H1 (cell line): ENCODE measurements at regions not wholly inside any gene's neighbourhood (a gene's known extent, or its start where the extent isn't known, plus 50 kb on each side); places are given as distances from the start of the nearest gene placed in this dataset.

Experiments used
- CTCF ChIA-PET: fragments of 300-600 bp; sonication (Branson Sonifier 250); formaldehyde crosslinking; loops from one replicate; lab custom pipeline; 2021; ENCODE audit not compliant: partially characterized antibody; lab: Charles Lee
- POLR2A ChIA-PET: fragments of 300-600 bp; sonication (Branson Sonifier 250); formaldehyde crosslinking; loops from one replicate; lab custom pipeline; 2021; ENCODE audit warnings: inconsistent platforms; ENCODE audit not compliant: partially characterized antibody; lab: Charles Lee
- DNase-seq, 2 experiments: peaks; one replicate each; pipeline versions ENCODE4 v3.0.0 to v3.0.0-alpha.2; 2010 to 2022; ENCODE audit warnings: low spot score in 2 of 2, low read depth in 1 of 2, mixed read lengths in 1 of 2
- FAIRE-seq: peaks from 2 replicates; lab custom pipeline; 2011; peaks lifted over from hg19 to GRCh38; lab: Jason Lieb, UNC
- H2AFZ ChIP-seq: 2 replicates; pipeline ENCODE4 v1.8.1; 2012; ENCODE audit warnings: low read length, inconsistent platforms
- H2AK5ac ChIP-seq: 2 replicates; pipeline ENCODE4 v1.6.1; 2013; ENCODE audit warnings: low read depth, low read length
- H2BK120ac ChIP-seq: replicated peaks from 2 replicates; pipeline ENCODE3; 2013; ENCODE audit warnings: low read depth, low read length, inconsistent platforms
- H2BK12ac ChIP-seq: 2 replicates; pipeline ENCODE4 v1.6.1; 2013; ENCODE audit warnings: low read depth, low read length
- H2BK15ac ChIP-seq: 2 replicates; pipeline ENCODE4 v1.6.1; 2013; ENCODE audit warnings: low read length
- H2BK20ac ChIP-seq: 2 replicates; pipeline ENCODE4 v1.6.1; 2013; ENCODE audit warnings: low read length
- H2BK5ac ChIP-seq: 2 replicates; pipeline ENCODE4 v1.6.1; 2013; ENCODE audit warnings: low read depth, low read length
- H3K14ac ChIP-seq: 2 replicates; pipeline ENCODE4 v1.6.1; 2013; ENCODE audit warnings: inconsistent platforms; ENCODE audit not compliant: insufficient read length
- H3K18ac ChIP-seq: 2 replicates; pipeline ENCODE4 v1.6.1; 2013; ENCODE audit warnings: low read length; ENCODE audit errors: extremely low read depth
- H3K23ac ChIP-seq: 2 replicates; pipeline ENCODE4 v1.6.1; 2013; ENCODE audit warnings: inconsistent platforms; ENCODE audit not compliant: insufficient read length
- H3K23me2 ChIP-seq: 2 replicates; pipeline ENCODE4 v1.6.1; 2013; ENCODE audit warnings: low read depth, low read length
- H3K27ac ChIP-seq: 2 replicates; pipeline ENCODE4 v1.6.1; 2011; ENCODE audit warnings: low read depth, low read length, inconsistent platforms
- H3K27me3 ChIP-seq, 4 experiments: replicated peaks in 1 of 4; 1 replicate in 1 of 4; 2 replicates in 3 of 4; pipeline versions ENCODE4 v1.6.1 to v1.8.1; 2011 to 2013; ENCODE audit warnings: low read length in 3 of 4, mild to moderate bottlenecking in 3 of 4, inconsistent platforms in 2 of 4, mixed read lengths in 2 of 4, moderate library complexity in 1 of 4; ENCODE audit not compliant: control insufficient read depth in 3 of 4, insufficient read depth in 3 of 4; ENCODE audit errors: extremely low read depth in 1 of 4
- H3K36me3 ChIP-seq, 4 experiments: 2 replicates each; pipeline versions ENCODE4 v1.6.1 to v1.8.1; 2011 to 2013; ENCODE audit warnings: mild to moderate bottlenecking in 4 of 4, low read length in 3 of 4, moderate library complexity in 2 of 4, control low read depth in 1 of 4, inconsistent platforms in 1 of 4; ENCODE audit not compliant: insufficient read depth in 4 of 4, control insufficient read depth in 2 of 4
- H3K4ac ChIP-seq: replicated peaks from 2 replicates; pipeline ENCODE3; 2013; ENCODE audit warnings: low read length, low read depth, mixed read lengths, inconsistent platforms; ENCODE audit not compliant: insufficient read length
- H3K4me1 ChIP-seq, 4 experiments: replicated peaks in 1 of 4; 1 replicate in 1 of 4; 2 replicates in 3 of 4; pipeline versions ENCODE4 v1.6.1 to v1.8.1; 2011 to 2013; ENCODE audit warnings: low read length in 3 of 4, inconsistent platforms in 2 of 4, mixed read lengths in 1 of 4; ENCODE audit not compliant: insufficient read depth in 4 of 4, control insufficient read depth in 3 of 4
- H3K4me2 ChIP-seq, 2 experiments: 2 replicates each; pipeline versions ENCODE4 v1.6.1 to v1.8.1; 2011 to 2013; ENCODE audit warnings: low read depth in 2 of 2, low read length in 2 of 2, control low read depth in 1 of 2, inconsistent platforms in 1 of 2, mild to moderate bottlenecking in 1 of 2; ENCODE audit not compliant: insufficient read depth in 1 of 2
- H3K4me3 ChIP-seq, 4 experiments: fragments of 200-600, 300-600 bp in 1 of 4; sonication (generic), shearing (Covaris generic), sonication (Bioruptor Twin) in 1 of 4; 2 replicates each; pipeline versions ENCODE4 v1.5.1 to v1.8.1; 2011 to 2016; ENCODE audit warnings: low read length in 4 of 4, low read depth in 3 of 4, control low read depth in 2 of 4, inconsistent platforms in 2 of 4, mild to moderate bottlenecking in 2 of 4, mixed read lengths in 1 of 4, moderate library complexity in 1 of 4; ENCODE audit not compliant: insufficient read depth in 2 of 4; ENCODE audit errors: extremely low read depth in 1 of 4
- H3K56ac ChIP-seq: replicated peaks from 2 replicates; pipeline ENCODE3; 2013; ENCODE audit warnings: low read depth, mild to moderate bottlenecking, mixed read lengths, low read length, inconsistent platforms; ENCODE audit not compliant: insufficient read length
- H3K79me1 ChIP-seq: 2 replicates; pipeline ENCODE4 v1.6.1; 2013; ENCODE audit warnings: low read depth, low read length, control low read depth
- H3K79me2 ChIP-seq, 2 experiments: 2 replicates each; pipeline versions ENCODE4 v1.6.1 to v1.8.1; 2012 to 2013; ENCODE audit warnings: low read length in 2 of 2, mild to moderate bottlenecking in 2 of 2, inconsistent platforms in 1 of 2; ENCODE audit not compliant: insufficient read depth in 2 of 2, control insufficient read depth in 1 of 2
- H3K9ac ChIP-seq, 4 experiments: replicated peaks in 1 of 4; 1 replicate in 1 of 4; 2 replicates in 3 of 4; pipeline versions ENCODE4 v1.6.1 to v1.8.1; 2011 to 2013; ENCODE audit warnings: low read depth in 3 of 4, low read length in 3 of 4, control low read depth in 2 of 4, mild to moderate bottlenecking in 2 of 4, moderate library complexity in 2 of 4, inconsistent platforms in 1 of 4; ENCODE audit errors: extremely low read depth in 1 of 4
- H3K9me3 ChIP-seq, 2 experiments: 2 replicates each; pipeline versions ENCODE4 v1.6.1 to v1.8.1; 2012 to 2013; ENCODE audit warnings: mild to moderate bottlenecking in 2 of 2, moderate library complexity in 2 of 2, control low read depth in 1 of 2, inconsistent platforms in 1 of 2, low read depth in 1 of 2, low read length in 1 of 2, mixed read lengths in 1 of 2; ENCODE audit not compliant: insufficient read depth in 2 of 2
- H4K20me1 ChIP-seq, 2 experiments: replicated peaks in 1 of 2; 2 replicates each; pipeline versions ENCODE3 to v1.8.1; 2011 to 2013; ENCODE audit warnings: inconsistent platforms in 2 of 2, low read length in 2 of 2, mild to moderate bottlenecking in 1 of 2; ENCODE audit not compliant: insufficient read depth in 2 of 2, control insufficient read depth in 1 of 2
- H4K5ac ChIP-seq: 2 replicates; pipeline ENCODE4 v1.6.1; 2013; ENCODE audit warnings: low read length, low read depth, mixed read lengths, inconsistent platforms; ENCODE audit not compliant: insufficient read length
- H4K8ac ChIP-seq: 2 replicates; pipeline ENCODE4 v1.8.0; 2013; ENCODE audit warnings: mild to moderate bottlenecking, moderate library complexity, low read length, inconsistent platforms; ENCODE audit not compliant: insufficient read depth; ENCODE audit errors: extremely low read depth
- H4K91ac ChIP-seq: replicated peaks from 2 replicates; pipeline ENCODE3; 2013; ENCODE audit warnings: low read length, mixed read lengths, inconsistent platforms; ENCODE audit not compliant: insufficient read length
- ASH2L ChIP-seq: fragments of 200-600, 300-600 bp; sonication (generic); IDR thresholded peaks from one replicate; pipeline ENCODE4 v1.7.1; 2017; ENCODE audit warnings: low read length
- CBX5 ChIP-seq: fragments of 300-800, 300-1000 bp; sonication (generic); IDR thresholded peaks from 2 replicates; pipeline ENCODE4 v1.7.1; 2016; ENCODE audit warnings: antibody characterized with exemption, low read length, low read depth
- CEBPB ChIP-seq: IDR thresholded peaks from 2 replicates; pipeline ENCODE4 v1.6.1; 2012; ENCODE audit warnings: low read depth, low read length
- EP300 ChIP-seq, 2 experiments: IDR thresholded peaks; 1 replicate in 1 of 2; 2 replicates in 1 of 2; pipeline ENCODE4 v1.6.1; 2011 to 2012; ENCODE audit warnings: low read depth in 2 of 2, low read length in 2 of 2, mild to moderate bottlenecking in 2 of 2, borderline replicate concordance in 1 of 2, inconsistent platforms in 1 of 2, moderate library complexity in 1 of 2
- RFX5 ChIP-seq: IDR thresholded peaks from 2 replicates; pipeline ENCODE4 v1.6.1; 2011; ENCODE audit warnings: low read depth, low read length, improper control_type of control experiment, borderline replicate concordance
- RXRA ChIP-seq: IDR thresholded peaks from 2 replicates; pipeline ENCODE4 v1.6.1; 2011; ENCODE audit warnings: low read depth, mild to moderate bottlenecking, low read length, moderate library complexity; ENCODE audit not compliant: insufficient read depth
- SIRT6 ChIP-seq: IDR thresholded peaks from one replicate; pipeline ENCODE4 v1.7.1; 2012; ENCODE audit warnings: low read length, inconsistent platforms
- SP1 ChIP-seq: IDR thresholded peaks from 2 replicates; pipeline ENCODE4 v1.6.1; 2011; ENCODE audit warnings: low read depth, low read length
- SUZ12 ChIP-seq: fragments of 200-600 bp; sonication (generic); IDR thresholded peaks from 2 replicates; pipeline ENCODE4 v1.6.1; 2012; ENCODE audit warnings: mild to moderate bottlenecking, inconsistent platforms, low read length, moderate library complexity, mixed read lengths
- WGBS, 2 experiments: shearing (Covaris generic) in 1 of 2; methylation state at CpG; one replicate each; pipeline versions ENCODE4 v1.1.6 to v1.1.7; 2013 to 2015; ENCODE audit warnings: low lambda C conversion rate in 2 of 2, mixed read lengths in 2 of 2, inconsistent platforms in 1 of 2, low coverage in 1 of 2, missing lambda C conversion rate in 1 of 2; ENCODE audit not compliant: insufficient replicate concordance in 2 of 2, insufficient coverage in 1 of 2, insufficient read length in 1 of 2; ENCODE audit errors: extremely low coverage in 1 of 2, missing lambda C conversion rate in 1 of 2; 5-methylcytosine and 5-hydroxymethylcytosine counted together

GRCh38 chr16:59067205-59067604, 333.1 kb upstream of the GOT2 start:
- no peak overlapping the region for H2BK20ac ChIP-seq
- no peaks in the 10 kb centered on the region for H4K20me1 ChIP-seq
- peaks cover 0 to 1% (median 0%) of the 10 kb centered on the region in 4 experiments; a peak in 1 of 7 replicates for H3K27me3 ChIP-seq
- TF ChIP-seq ASH2L (no peak), CBX5 (no peak), SIRT6 (no peak), CEBPB (no peak), SUZ12 (no peak), EP300 (IDR thresholded peaks at IDR 0.05; ENCODE audit: borderline replicate concordance in 1 of 2, low read depth in 2 of 2, low read length in 2 of 2) (no peak), RFX5 (no peak), SP1 (no peak), RXRA (no peak)
- H2AK5ac ChIP-seq, result no peak overlapping the region
- H4K5ac ChIP-seq, result no peak overlapping the region
- ChIA-PET POLR2A (no interaction called here), CTCF (interaction anchor here (0.7 to 0.9 kb wide), 2 partner anchors 119 to 223 kb away, joined by 3 read pairs; no protein-coding TSS in a partner anchor)
- H2BK15ac ChIP-seq, result no peak overlapping the region
- FAIRE-seq (no peak), DNase-seq (no peak)
- H3K56ac ChIP-seq, result no peak overlapping the region
- H3K4me1 ChIP-seq, result no peaks in the 10 kb centered on the region
- no peak overlapping the region for H3K4ac ChIP-seq
- no peaks in the 10 kb centered on the region for H3K36me3 ChIP-seq
- H2AFZ ChIP-seq, result 0 out of 2 replicates have a peak overlapping the region, but pooled peaks have one; percentile 28
- peaks cover 2 to 7% of the 10 kb centered on the region in 2 experiments; a peak in 2 of 4 replicates for H3K9me3 ChIP-seq
- no peaks in the 10 kb centered on the region for H3K79me1 ChIP-seq
- no peak overlapping the region for H2BK5ac ChIP-seq
- H3K4me3 ChIP-seq, result no peak overlapping the region
- no peak overlapping the region for H3K14ac ChIP-seq
- WGBS, 2 experiments, result 93% methylated on average over 1 of the region's 1 CpG; no CpG with 5 or more reads in 1 of the 2 experiments
- no peak overlapping the region for H4K91ac ChIP-seq
- no peak overlapping the region for H2BK120ac ChIP-seq
- no peak overlapping the region for H3K18ac ChIP-seq
- no peaks in the 10 kb centered on the region for H3K23me2 ChIP-seq
- H3K27ac ChIP-seq, result no peak overlapping the region
- no peak overlapping the region for H4K8ac ChIP-seq
- no peak overlapping the region for H3K9ac ChIP-seq
- H3K23ac ChIP-seq, result no peak overlapping the region
- H2BK12ac ChIP-seq, result no peak overlapping the region
- H3K4me2 ChIP-seq, result no peak overlapping the region
- no peaks in the 10 kb centered on the region for H3K79me2 ChIP-seq
